Gastroesophageal sphincter (tissue), 3 donors: ENCODE measurements at regions not wholly inside any gene's neighbourhood (a gene's known extent, or its start where the extent isn't known, plus 50 kb on each side); places are given as distances from the start of the nearest gene placed in this dataset.

Experiments used
- EP300 ChIP-seq: sonication (generic); formaldehyde crosslinking; IDR thresholded peaks from one replicate; pipeline ENCODE4 v1.6.1; 2017; ENCODE audit warnings: antibody characterized with exemption, mild to moderate bottlenecking
- POLR2A ChIP-seq, 2 donors: fragments of 450-650 bp; IDR thresholded peaks; one replicate each; pipeline ENCODE4 v1.6.1; 2017; ENCODE audit warnings: antibody characterized with exemption in 2 of 2, mild to moderate bottlenecking in 2 of 2, moderate library complexity in 1 of 2
- TF ChIP-seq, protein P1 (sequence below), 4 experiments: fragments of 200-600 bp in 2 of 4; fragments of 450-650 bp in 2 of 4; sonication (generic) in 1 of 4; IDR thresholded peaks; one replicate each; pipeline ENCODE4 v1.5.1; 2017 to 2019; ENCODE audit warnings: antibody characterized with exemption in 4 of 4, mild to moderate bottlenecking in 2 of 4, moderate library complexity in 2 of 4

DNA sequence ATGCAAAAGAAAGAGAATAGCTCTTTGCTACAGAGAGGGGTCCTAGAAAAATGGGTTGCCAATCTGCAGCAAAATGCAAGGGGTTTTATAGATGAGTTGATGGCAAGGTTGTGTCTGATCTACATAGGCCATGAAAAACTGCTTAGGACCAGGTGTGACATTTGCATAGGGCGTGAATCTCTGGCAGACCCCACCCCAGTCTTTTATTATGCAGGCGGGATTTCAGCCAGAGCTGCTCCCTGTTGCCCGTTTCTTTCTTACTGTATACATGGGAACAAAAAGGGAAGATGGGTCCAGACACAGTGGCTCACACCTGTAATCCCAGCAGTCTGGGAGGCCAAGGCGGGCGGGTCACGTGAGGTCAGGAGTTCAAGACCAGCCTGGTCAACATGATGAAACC lies 286.4 kb upstream of the LRRTM4 start:
- TF ChIP-seq EP300 (no peak), POLR2A (IDR thresholded peaks at IDR 0.05) (no peak)
- TF ChIP-seq, protein P1, sequence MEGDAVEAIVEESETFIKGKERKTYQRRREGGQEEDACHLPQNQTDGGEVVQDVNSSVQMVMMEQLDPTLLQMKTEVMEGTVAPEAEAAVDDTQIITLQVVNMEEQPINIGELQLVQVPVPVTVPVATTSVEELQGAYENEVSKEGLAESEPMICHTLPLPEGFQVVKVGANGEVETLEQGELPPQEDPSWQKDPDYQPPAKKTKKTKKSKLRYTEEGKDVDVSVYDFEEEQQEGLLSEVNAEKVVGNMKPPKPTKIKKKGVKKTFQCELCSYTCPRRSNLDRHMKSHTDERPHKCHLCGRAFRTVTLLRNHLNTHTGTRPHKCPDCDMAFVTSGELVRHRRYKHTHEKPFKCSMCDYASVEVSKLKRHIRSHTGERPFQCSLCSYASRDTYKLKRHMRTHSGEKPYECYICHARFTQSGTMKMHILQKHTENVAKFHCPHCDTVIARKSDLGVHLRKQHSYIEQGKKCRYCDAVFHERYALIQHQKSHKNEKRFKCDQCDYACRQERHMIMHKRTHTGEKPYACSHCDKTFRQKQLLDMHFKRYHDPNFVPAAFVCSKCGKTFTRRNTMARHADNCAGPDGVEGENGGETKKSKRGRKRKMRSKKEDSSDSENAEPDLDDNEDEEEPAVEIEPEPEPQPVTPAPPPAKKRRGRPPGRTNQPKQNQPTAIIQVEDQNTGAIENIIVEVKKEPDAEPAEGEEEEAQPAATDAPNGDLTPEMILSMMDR (IDR thresholded peaks at IDR 0.05) = no peak
